SK-N-SH (cell line): ENCODE measurements at regions not wholly inside any gene's neighbourhood (a gene's known extent, or its start where the extent isn't known, plus 50 kb on each side); places are given as distances from the start of the nearest gene placed in this dataset.

Experiments
- CTCF ChIA-PET: fragments of 300-600, 350-600 bp; formaldehyde crosslinking; extraction: SDS; loops from one replicate; lab custom pipeline; 2021; lab: Yijun Ruan, JAX
- POLR2A ChIA-PET: fragments of 350-600 bp; sonication (Branson Sonifier 250); formaldehyde crosslinking; extraction: SDS; loops from one replicate; lab custom pipeline; 2020; ENCODE audit warnings: antibody characterized with exemption, inconsistent platforms; lab: Yijun Ruan, JAX
- DNase-seq: peaks from one replicate; pipeline ENCODE4 v3.0.0; 2012
- H2AFZ ChIP-seq: fragments of 200-600 bp; sonication (generic); 2 replicates; pipeline ENCODE4 v1.8.1; 2016; ENCODE audit warnings: antibody characterized with exemption, mild to moderate bottlenecking, low read depth
- H3F3A ChIP-seq: fragments of 200-600 bp; sonication (generic); replicated peaks from 2 replicates; pipeline ENCODE3; 2016; ENCODE audit warnings: antibody characterized with exemption, mild to moderate bottlenecking; ENCODE audit not compliant: insufficient read depth
- H3K27ac ChIP-seq, 2 experiments: fragments of 200-500 bp in 1 of 2; fragments of 200-600 bp in 1 of 2; sonication (Bioruptor generic) in 1 of 2; sonication (generic), shearing (Covaris generic) in 1 of 2; 2 replicates each; pipeline versions ENCODE4 v1.5.1 to v1.6.1; 2014 to 2016; ENCODE audit warnings: low read depth in 2 of 2, inconsistent platforms in 1 of 2, low read length in 1 of 2, mild to moderate bottlenecking in 1 of 2, mixed read lengths in 1 of 2
- H3K27me3 ChIP-seq: fragments of 200-600 bp; sonication (generic), shearing (Covaris generic); 2 replicates; pipeline ENCODE4 v1.6.1; 2016; ENCODE audit warnings: mixed run types; ENCODE audit not compliant: insufficient read depth
- H3K36me3 ChIP-seq, 2 experiments: fragments of 200-500 bp in 1 of 2; fragments of 200-600 bp in 1 of 2; sonication (Bioruptor generic) in 1 of 2; sonication (generic) in 1 of 2; replicated peaks in 1 of 2; 2 replicates each; pipeline versions ENCODE3 to v1.5.1; 2014 to 2016; ENCODE audit warnings: low read length in 1 of 2, mild to moderate bottlenecking in 1 of 2; ENCODE audit not compliant: insufficient read depth in 2 of 2, control insufficient read depth in 1 of 2
- H3K4me1 ChIP-seq, 2 experiments: fragments of 200-500 bp in 1 of 2; fragments of 200-600 bp in 1 of 2; sonication (Bioruptor generic) in 1 of 2; sonication (generic), shearing (Covaris generic) in 1 of 2; 2 replicates each; pipeline versions ENCODE4 v1.5.1 to v1.6.1; 2014 to 2016; ENCODE audit warnings: low read depth in 1 of 2, low read length in 1 of 2, mixed run types in 1 of 2; ENCODE audit not compliant: insufficient read depth in 2 of 2, control insufficient read depth in 1 of 2
- H3K4me2 ChIP-seq: fragments of 200-600 bp; sonication (generic), shearing (Covaris generic); 2 replicates; pipeline ENCODE4 v1.6.1; 2017; ENCODE audit warnings: mixed run types
- H3K4me3 ChIP-seq, 2 experiments: fragments of 200-500 bp in 1 of 2; fragments of 200-600 bp in 1 of 2; sonication (Bioruptor generic) in 1 of 2; sonication (generic), shearing (Covaris generic) in 1 of 2; 2 replicates each; pipeline versions ENCODE4 v1.5.1 to v1.8.1; 2014 to 2016; ENCODE audit warnings: low read depth in 2 of 2, inconsistent platforms in 1 of 2, low read length in 1 of 2, mild to moderate bottlenecking in 1 of 2, mixed read lengths in 1 of 2, moderate library complexity in 1 of 2
- H3K79me2 ChIP-seq: fragments of 200-600 bp; sonication (generic); 2 replicates; pipeline ENCODE4 v1.8.1; 2017; ENCODE audit warnings: mild to moderate bottlenecking; ENCODE audit not compliant: insufficient read depth
- H3K9ac ChIP-seq: fragments of 200-600 bp; sonication (generic); 2 replicates; pipeline ENCODE4 v1.6.1; 2017; ENCODE audit warnings: mixed run types
- H3K9me2 ChIP-seq: fragments of 200-600 bp; sonication (generic); 2 replicates; pipeline ENCODE4 v1.6.1; 2017; ENCODE audit warnings: mixed run types
- H3K9me3 ChIP-seq: fragments of 200-600 bp; sonication (generic); 2 replicates; pipeline ENCODE4 v1.6.1; 2017; ENCODE audit warnings: mixed run types, mild to moderate bottlenecking, moderate library complexity
- H4K20me1 ChIP-seq: fragments of 200-600 bp; sonication (generic); 2 replicates; pipeline ENCODE4 v1.6.1; 2017; ENCODE audit warnings: mild to moderate bottlenecking, mixed run types; ENCODE audit not compliant: insufficient read depth
- ELF1 ChIP-seq: IDR thresholded peaks from 2 replicates; pipeline ENCODE4 v1.4.0; 2012
- EP300 ChIP-seq, 2 experiments: IDR thresholded peaks; 2 replicates each; pipeline versions ENCODE4 v1.4.0 to v1.6.1; 2012; ENCODE audit warnings: borderline replicate concordance in 1 of 2, low read depth in 1 of 2, low read length in 1 of 2
- EZH2phosphoT487 ChIP-seq: fragments of 200-600 bp; sonication (generic); IDR thresholded peaks from 2 replicates; pipeline ENCODE4 v1.6.1; 2017; ENCODE audit warnings: low read depth, mixed run types, mild to moderate bottlenecking, antibody characterized with exemption, moderate library complexity, borderline replicate concordance
- GABPA ChIP-seq: IDR thresholded peaks from 2 replicates; pipeline ENCODE4 v1.4.0; 2012; ENCODE audit warnings: low read depth, mild to moderate bottlenecking
- JUND ChIP-seq: IDR thresholded peaks from 2 replicates; pipeline ENCODE4 v1.4.0; 2012
- MAX ChIP-seq: IDR thresholded peaks from 2 replicates; pipeline ENCODE4 v1.4.0; 2012; ENCODE audit warnings: low read depth
- MEF2A ChIP-seq: IDR thresholded peaks from 2 replicates; pipeline ENCODE4 v1.4.0; 2012; ENCODE audit warnings: low read depth, borderline replicate concordance
- MXI1 ChIP-seq: IDR thresholded peaks from 2 replicates; pipeline ENCODE4 v1.6.1; 2012; ENCODE audit warnings: mild to moderate bottlenecking, low read depth, low read length, improper control_type of control experiment
- NRF1 ChIP-seq: IDR thresholded peaks from 2 replicates; pipeline ENCODE4 v1.6.1; 2012; ENCODE audit warnings: low read depth, mild to moderate bottlenecking, low read length
- POLR2AphosphoS5 ChIP-seq: IDR thresholded peaks from 2 replicates; pipeline ENCODE4 v1.6.1; 2012; ENCODE audit warnings: low read depth, low read length
- RAD21 ChIP-seq: IDR thresholded peaks from 2 replicates; pipeline ENCODE4 v1.6.1; 2012; ENCODE audit warnings: mild to moderate bottlenecking, low read length
- REST ChIP-seq: IDR thresholded peaks from 2 replicates; pipeline ENCODE4 v1.6.1; 2012; ENCODE audit warnings: mild to moderate bottlenecking, low read depth, low read length, moderate library complexity
- SMC3 ChIP-seq: IDR thresholded peaks from 2 replicates; pipeline ENCODE4 v1.6.1; 2012; ENCODE audit warnings: low read depth, low read length, improper control_type of control experiment
- TCF12 ChIP-seq: IDR thresholded peaks from 2 replicates; pipeline ENCODE4 v1.4.0; 2012
- TEAD4 ChIP-seq: IDR thresholded peaks from 2 replicates; pipeline ENCODE4 v1.4.0; 2012; ENCODE audit warnings: mild to moderate bottlenecking, borderline replicate concordance; ENCODE audit not compliant: insufficient read depth
- USF1 ChIP-seq: IDR thresholded peaks from 2 replicates; pipeline ENCODE4 v1.4.0; 2012; ENCODE audit warnings: low read depth, borderline replicate concordance
- WGBS: methylation state at CpG from one replicate; pipeline ENCODE4 v1.1.6; 2017; ENCODE audit warnings: low lambda C conversion rate; 5-methylcytosine and 5-hydroxymethylcytosine counted together

- no peaks in the 10 kb centered on the region for H4K20me1 ChIP-seq
- H3K9me2 ChIP-seq, result no peaks in the 10 kb centered on the region
- ChIA-PET CTCF (no interaction called here), POLR2A (no interaction called here)
- no peak for TF ChIP-seq JUND
- TF ChIP-seq USF1, result no peak
- TF ChIP-seq EP300 (IDR thresholded peaks at IDR 0.05; ENCODE audit: borderline replicate concordance in 1 of 2, low read depth in 1 of 2, low read length in 1 of 2), result no peak
- TF ChIP-seq SMC3, result no peak
- TF ChIP-seq MEF2A, result no peak
- no peak for TF ChIP-seq MXI1
- TF ChIP-seq MAX, result no peak
- TF ChIP-seq NRF1, result no peak
- TF ChIP-seq POLR2AphosphoS5, result no peak
- no peak for TF ChIP-seq EZH2phosphoT487
- no peak overlapping the region for H3K9ac ChIP-seq
- H3K4me3 ChIP-seq, result no peak overlapping the region
- H3K27me3 ChIP-seq, result no peaks in the 10 kb centered on the region
- no peak overlapping the region for H3K4me2 ChIP-seq
- no peak for DNase-seq
- no peak overlapping the region for H2AFZ ChIP-seq
- no peaks in the 10 kb centered on the region for H3F3A ChIP-seq
- no peaks in the 10 kb centered on the region for H3K4me1 ChIP-seq
- 57% methylated on average over 6 of the region's 6 CpGs for WGBS
- H3K36me3 ChIP-seq, result no peaks in the 10 kb centered on the region
- no peaks in the 10 kb centered on the region for H3K9me3 ChIP-seq
- no peak overlapping the region for H3K27ac ChIP-seq
- no peaks in the 10 kb centered on the region for H3K79me2 ChIP-seq
Observed at GRCh38 chr5:163993126-163993525, 487.7 kb downstream of the MAT2B start.

GRCh38 chr5:163995206-163995605, 489.8 kb downstream of the MAT2B start:
- TF ChIP-seq GABPA, result no peak
- TF ChIP-seq EZH2phosphoT487, result no peak
- no peak for TF ChIP-seq ELF1
- TF ChIP-seq TCF12, result no peak
- no peak for TF ChIP-seq REST
- TF ChIP-seq TEAD4, result no peak
- TF ChIP-seq JUND, result no peak
- no peak for TF ChIP-seq RAD21
- H3F3A ChIP-seq, result no peaks in the 10 kb centered on the region
- H3K4me3 ChIP-seq, result no peak overlapping the region
- no peak overlapping the region for H3K4me2 ChIP-seq
- 57% methylated on average over 4 of the region's 4 CpGs for WGBS
- H3K36me3 ChIP-seq, result no peaks in the 10 kb centered on the region
- H3K79me2 ChIP-seq, result no peaks in the 10 kb centered on the region
- H3K9me2 ChIP-seq, result no peaks in the 10 kb centered on the region
- H3K27me3 ChIP-seq, result no peaks in the 10 kb centered on the region
- H3K9ac ChIP-seq, result no peak overlapping the region
- H2AFZ ChIP-seq, result no peak overlapping the region
- POLR2A ChIA-PET, result no interaction called here
- no peaks in the 10 kb centered on the region for H3K4me1 ChIP-seq
- CTCF ChIA-PET, result interaction anchor here (1.4 kb wide), 1 partner anchor 18 kb away, joined by 7 read pairs; no protein-coding TSS in a partner anchor
- no peak overlapping the region for H3K27ac ChIP-seq
- DNase-seq, result no peak
- H3K9me3 ChIP-seq, result no peaks in the 10 kb centered on the region
- H4K20me1 ChIP-seq, result no peaks in the 10 kb centered on the region
